ENCODE measurements at regions not wholly inside any gene's neighbourhood (a gene's known extent, or its start where the extent isn't known, plus 50 kb on each side); places are given as distances from the start of the nearest gene placed in this dataset.

- H3K14ac ChIP-seq (replicated peaks; ENCODE audit: low read depth, low read length), result no peak overlapping the region
- no peak overlapping the region for H2BK20ac ChIP-seq (ENCODE audit: low read depth, low read length)
- no peak overlapping the region for H2BK120ac ChIP-seq (ENCODE audit: low read depth, low read length)
- H3K9me1 ChIP-seq (ENCODE audit: insufficient read depth, low read length), result no peaks in the 10 kb centered on the region
- peaks cover 17% of the 10 kb centered on the region for H3K27me3 ChIP-seq (ENCODE audit: control insufficient read depth, insufficient read depth, low read length)
- peak overlapping the region; percentile 34 for H2AK9ac ChIP-seq (replicated peaks; ENCODE audit: low read depth, low read length, poor library complexity)
- H2AFZ ChIP-seq (replicated peaks; ENCODE audit: low read length, poor library complexity), result peak overlapping the region; percentile 54
- no peak overlapping the region for H4K5ac ChIP-seq (ENCODE audit: low read depth, low read length)
- dilution Hi-C loops (cut with HindIII; ENCODE audit: low sequenced_read_pairs, unreplicated experiment), result no loop called here
- H3K4me3 ChIP-seq (ENCODE audit: insufficient read depth, low read depth, low read length), result no peak overlapping the region
- H3K4me2 ChIP-seq (ENCODE audit: low read depth, low read length), result no peak overlapping the region
- H3K56ac ChIP-seq (ENCODE audit: extremely low read depth, insufficient read depth, low read length), result no peak overlapping the region
- H3K9ac ChIP-seq (ENCODE audit: low read depth, low read length), result no peak overlapping the region
- H3K79me1 ChIP-seq (ENCODE audit: low read depth in 1 of 2, low read length in 2 of 2), result no peaks in the 10 kb centered on the region
- H4K8ac ChIP-seq (ENCODE audit: low read depth in 2 of 2, low read length in 2 of 2), result no peak overlapping the region
- H2BK15ac ChIP-seq (ENCODE audit: low read depth, low read length), result no peak overlapping the region
- peaks cover 5% of the 10 kb centered on the region for H3K4me1 ChIP-seq (ENCODE audit: control insufficient read depth, insufficient read depth, low read length)
- POLR2A ChIA-PET (ENCODE audit: unreplicated experiment), result no interaction called here
- no peak overlapping the region for H3K4ac ChIP-seq (ENCODE audit: low read depth, low read length)
- H2AK5ac ChIP-seq (ENCODE audit: low read depth, low read length), result no peak overlapping the region
- H4K20me1 ChIP-seq (ENCODE audit: insufficient read depth, low read length), result no peaks in the 10 kb centered on the region
- no peak overlapping the region for H3K27ac ChIP-seq (ENCODE audit: insufficient read depth, low read length)
- CTCF ChIA-PET, result interaction anchor here (0.7 kb wide), 1 partner anchor 294 kb away, joined by 4 read pairs; no protein-coding TSS in a partner anchor
- in situ Hi-C loops (cut with MboI; ENCODE audit: low sequenced_read_pairs), result no loop called here
- no peak overlapping the region for H3K18ac ChIP-seq (ENCODE audit: low read depth, low read length)
- TF ChIP-seq POLR2A (IDR thresholded peaks at IDR 0.05; ENCODE audit: low read depth, low read length), result no peak
- no peak for TF ChIP-seq RAD21 (IDR thresholded peaks at IDR 0.05; ENCODE audit: low read length)
- no peak for TF ChIP-seq NFE2L2 (IDR thresholded peaks at IDR 0.05; ENCODE audit: low read depth, low read length)
- no peak for TF ChIP-seq MAZ (IDR thresholded peaks at IDR 0.05; ENCODE audit: borderline replicate concordance, low read depth, low read length)
- TF ChIP-seq USF2 (IDR thresholded peaks at IDR 0.05; ENCODE audit: low read depth, low read length), result no peak
- TF ChIP-seq BHLHE40 (IDR thresholded peaks at IDR 0.05; ENCODE audit: low read depth, low read length), result no peak
- no peak for TF ChIP-seq CTCF (conservative IDR thresholded peaks at IDR 0.05; ENCODE audit: low read depth, low read length)
- TF ChIP-seq MAFK (IDR thresholded peaks at IDR 0.05; ENCODE audit: low read depth, low read length), result no peak
- TF ChIP-seq FOS (IDR thresholded peaks at IDR 0.05; ENCODE audit: low read depth, low read length), result no peak
- TF ChIP-seq RFX5 (IDR thresholded peaks at IDR 0.05; ENCODE audit: low read depth, low read length), result no peak
- no peak for TF ChIP-seq RCOR1 (IDR thresholded peaks at IDR 0.05; ENCODE audit: insufficient replicate concordance, low read length)
- TF ChIP-seq ELK1 (IDR thresholded peaks at IDR 0.05; ENCODE audit: borderline replicate concordance, low read depth, low read length), result no peak
- TF ChIP-seq MXI1 (IDR thresholded peaks at IDR 0.05; ENCODE audit: borderline replicate concordance, low read depth, low read length), result no peak
- TF ChIP-seq CEBPB (IDR thresholded peaks at IDR 0.05; ENCODE audit: low read depth, low read length), result no peak
- TF ChIP-seq SMC3 (IDR thresholded peaks at IDR 0.05; ENCODE audit: low read depth, low read length), result no peak
- no peak for TF ChIP-seq CHD1 (IDR thresholded peaks at IDR 0.05; ENCODE audit: low read depth, low read length)
- DNase-seq (no peak), ATAC-seq (ENCODE audit: low read depth) (peak; percentile 49; the same call in 1 of the 2 replicates)
- intact Hi-C loops (cut with micrococcal nuclease), result no loop called here
- H4K91ac ChIP-seq (ENCODE audit: insufficient read depth, low read depth, low read length), result no peak overlapping the region
- BruUV-seq (replicated peaks), result no TSS peak
- no CpG with 5 or more reads among the region's 16 CpGs for WGBS, 2 experiments (ENCODE audit: extremely low coverage in 2 of 2, insufficient read length in 1 of 2)
- no peaks in the 10 kb centered on the region for H3K9me3 ChIP-seq (ENCODE audit: control insufficient read depth, insufficient read depth, low read length)
- no peak overlapping the region for H3K23ac ChIP-seq (ENCODE audit: low read depth, low read length)
- no peak overlapping the region for H2BK5ac ChIP-seq (ENCODE audit: low read depth, low read length, poor library complexity, severe bottlenecking)
- no peaks in the 10 kb centered on the region for H3K36me3 ChIP-seq (ENCODE audit: control insufficient read depth, insufficient read depth, low read length)
Measured at GRCh38 chr9:129278391-129279237, 100.6 kb upstream of the IER5L start.
